ENCODE measurements at regions not wholly inside any gene's neighbourhood (a gene's known extent, or its start where the extent isn't known, plus 50 kb on each side); places are given as distances from the start of the nearest gene placed in this dataset.

GRCh38 chr3:28863186-28863585 is 417.7 kb upstream of the RBMS3 start:
- Histone ChIP-seq H3K27ac (ENCODE audit: low read depth in 1 of 3, low read length in 2 of 3) (no peak overlapping the region), H3K27me3 (ENCODE audit: control insufficient read depth in 3 of 3, insufficient read depth in 3 of 3, low read length in 3 of 3) (no peaks in the 10 kb centered on the region), H3K9me3 (ENCODE audit: control insufficient read depth in 2 of 2, insufficient read depth in 1 of 2, low read depth in 1 of 2, low read length in 1 of 2) (peaks cover 0 to 1% of the 10 kb centered on the region in 2 donors), H3K36me3 (ENCODE audit: control insufficient read depth in 3 of 3, insufficient read depth in 2 of 3, low read depth in 1 of 3, low read length in 3 of 3) (no peaks in the 10 kb centered on the region), H3K4me3 (ENCODE audit: low read depth in 1 of 3, low read length in 3 of 3) (no peak overlapping the region), H3K4me1 (ENCODE audit: control insufficient read depth in 3 of 3, insufficient read depth in 2 of 3, low read depth in 1 of 3, low read length in 2 of 3) (no peaks in the 10 kb centered on the region)
- DNase-seq: no peak
- WGBS, 3 donors: 89 to 96% (median 96%) methylated on average over 7 of the region's 7 CpGs
- no peak for FAIRE-seq

- DNase-seq (no peak), FAIRE-seq (no peak)
- Histone ChIP-seq H3K9me3 (ENCODE audit: control insufficient read depth in 2 of 2, insufficient read depth in 1 of 2, low read depth in 1 of 2, low read length in 1 of 2) (peaks cover 0 to 1% of the 10 kb centered on the region in 2 donors), H3K4me3 (ENCODE audit: low read depth in 1 of 3, low read length in 3 of 3) (no peak overlapping the region), H3K4me1 (ENCODE audit: control insufficient read depth in 3 of 3, insufficient read depth in 2 of 3, low read depth in 1 of 3, low read length in 2 of 3) (no peaks in the 10 kb centered on the region), H3K27me3 (ENCODE audit: control insufficient read depth in 3 of 3, insufficient read depth in 3 of 3, low read length in 3 of 3) (no peaks in the 10 kb centered on the region), H3K27ac (ENCODE audit: low read depth in 1 of 3, low read length in 2 of 3) (no peak overlapping the region), H3K36me3 (ENCODE audit: control insufficient read depth in 3 of 3, insufficient read depth in 2 of 3, low read depth in 1 of 3, low read length in 3 of 3) (no peaks in the 10 kb centered on the region)
- WGBS, 3 donors: 23 to 38% (median 32%) methylated on average over 2 of the region's 2 CpGs
These were observed 413.0 kb upstream of the RBMS3 start for GRCh38 chr3:28867836-28868235.

- WGBS, 3 donors: 5 to 62% (median 21%) methylated on average over 2 of the region's 2 CpGs
- no peak for FAIRE-seq
- H3K4me3 ChIP-seq (ENCODE audit: low read depth in 1 of 3, low read length in 3 of 3): no peak overlapping the region
- H3K27me3 ChIP-seq (ENCODE audit: control insufficient read depth in 3 of 3, insufficient read depth in 3 of 3, low read length in 3 of 3): no peaks in the 10 kb centered on the region
- peaks cover 0 to 1% of the 10 kb centered on the region in 2 donors for H3K9me3 ChIP-seq (ENCODE audit: control insufficient read depth in 2 of 2, insufficient read depth in 1 of 2, low read depth in 1 of 2, low read length in 1 of 2)
- H3K4me1 ChIP-seq (ENCODE audit: control insufficient read depth in 3 of 3, insufficient read depth in 2 of 3, low read depth in 1 of 3, low read length in 2 of 3): no peaks in the 10 kb centered on the region
- no peak for DNase-seq
- H3K27ac ChIP-seq (ENCODE audit: low read depth in 1 of 3, low read length in 2 of 3): no peak overlapping the region
- H3K36me3 ChIP-seq (ENCODE audit: control insufficient read depth in 3 of 3, insufficient read depth in 2 of 3, low read depth in 1 of 3, low read length in 3 of 3): no peaks in the 10 kb centered on the region
These were observed 412.0 kb upstream of the RBMS3 start for GRCh38 chr3:28868897-28869296.

GRCh38 chr3:28877912-28878311 is 403.0 kb upstream of the RBMS3 start:
- no peaks in the 10 kb centered on the region for H3K4me1 ChIP-seq (ENCODE audit: control insufficient read depth in 3 of 3, insufficient read depth in 2 of 3, low read depth in 1 of 3, low read length in 2 of 3)
- FAIRE-seq (no peak), DNase-seq (no peak)
- H3K9me3 ChIP-seq (ENCODE audit: control insufficient read depth in 2 of 2, insufficient read depth in 1 of 2, low read depth in 1 of 2, low read length in 1 of 2): peaks cover 0 to 7% of the 10 kb centered on the region in 2 donors
- no peak overlapping the region for H3K4me3 ChIP-seq (ENCODE audit: low read depth in 1 of 3, low read length in 3 of 3)
- 63 to 81% (median 68%) methylated on average over 1 of the region's 1 CpG for WGBS, 3 donors
- H3K27me3 ChIP-seq (ENCODE audit: control insufficient read depth in 3 of 3, insufficient read depth in 3 of 3, low read length in 3 of 3): peaks cover 0 to 3% (median 0%) of the 10 kb centered on the region in 3 donors
- no peaks in the 10 kb centered on the region for H3K36me3 ChIP-seq (ENCODE audit: control insufficient read depth in 3 of 3, insufficient read depth in 2 of 3, low read depth in 1 of 3, low read length in 3 of 3)
- no peak overlapping the region for H3K27ac ChIP-seq (ENCODE audit: low read depth in 1 of 3, low read length in 2 of 3)

- H3K36me3 ChIP-seq (ENCODE audit: control insufficient read depth in 3 of 3, insufficient read depth in 2 of 3, low read depth in 1 of 3, low read length in 3 of 3): no peaks in the 10 kb centered on the region
- no peaks in the 10 kb centered on the region for H3K9me3 ChIP-seq (ENCODE audit: control insufficient read depth in 2 of 2, insufficient read depth in 1 of 2, low read depth in 1 of 2, low read length in 1 of 2)
- 39 to 45% (median 41%) methylated on average over 1 of the region's 1 CpG for WGBS, 3 donors
- no peaks in the 10 kb centered on the region for H3K27me3 ChIP-seq (ENCODE audit: control insufficient read depth in 3 of 3, insufficient read depth in 3 of 3, low read length in 3 of 3)
- no peak overlapping the region for H3K4me3 ChIP-seq (ENCODE audit: low read depth in 1 of 3, low read length in 3 of 3)
- DNase-seq: no peak
- FAIRE-seq: no peak
- H3K27ac ChIP-seq (ENCODE audit: low read depth in 1 of 3, low read length in 2 of 3): no peak overlapping the region
- H3K4me1 ChIP-seq (ENCODE audit: control insufficient read depth in 3 of 3, insufficient read depth in 2 of 3, low read depth in 1 of 3, low read length in 2 of 3): no peaks in the 10 kb centered on the region
These were observed 390.5 kb upstream of the RBMS3 start for GRCh38 chr3:28890373-28890772.

- DNase-seq (no peak), FAIRE-seq (no peak)
- Histone ChIP-seq H3K4me1 (ENCODE audit: control insufficient read depth in 3 of 3, insufficient read depth in 2 of 3, low read depth in 1 of 3, low read length in 2 of 3) (no peaks in the 10 kb centered on the region), H3K4me3 (ENCODE audit: low read depth in 1 of 3, low read length in 3 of 3) (no peak overlapping the region), H3K9me3 (ENCODE audit: control insufficient read depth in 2 of 2, insufficient read depth in 1 of 2, low read depth in 1 of 2, low read length in 1 of 2) (no peaks in the 10 kb centered on the region), H3K36me3 (ENCODE audit: control insufficient read depth in 3 of 3, insufficient read depth in 2 of 3, low read depth in 1 of 3, low read length in 3 of 3) (no peaks in the 10 kb centered on the region), H3K27ac (ENCODE audit: low read depth in 1 of 3, low read length in 2 of 3) (no peak overlapping the region), H3K27me3 (ENCODE audit: control insufficient read depth in 3 of 3, insufficient read depth in 3 of 3, low read length in 3 of 3) (no peaks in the 10 kb centered on the region)
- 77 to 83% (median 78%) methylated on average over 4 of the region's 4 CpGs for WGBS, 3 donors
These were observed 389.4 kb upstream of the RBMS3 start for GRCh38 chr3:28891485-28891884.

GRCh38 chr3:28900301-28900700 is 380.6 kb upstream of the RBMS3 start:
- no peak for DNase-seq
- Histone ChIP-seq H3K36me3 (ENCODE audit: control insufficient read depth in 3 of 3, insufficient read depth in 2 of 3, low read depth in 1 of 3, low read length in 3 of 3) (no peaks in the 10 kb centered on the region), H3K4me3 (ENCODE audit: low read depth in 1 of 3, low read length in 3 of 3) (no peak overlapping the region), H3K9me3 (ENCODE audit: control insufficient read depth in 2 of 2, insufficient read depth in 1 of 2, low read depth in 1 of 2, low read length in 1 of 2) (peaks cover 0 to 6% of the 10 kb centered on the region in 2 donors), H3K4me1 (ENCODE audit: control insufficient read depth in 3 of 3, insufficient read depth in 2 of 3, low read depth in 1 of 3, low read length in 2 of 3) (no peaks in the 10 kb centered on the region), H3K27me3 (ENCODE audit: control insufficient read depth in 3 of 3, insufficient read depth in 3 of 3, low read length in 3 of 3) (no peaks in the 10 kb centered on the region), H3K27ac (ENCODE audit: low read depth in 1 of 3, low read length in 2 of 3) (no peak overlapping the region)
- 6 to 39% (median 8%) methylated on average over 1 of the region's 1 CpG for WGBS, 3 donors
- no peak for FAIRE-seq

- FAIRE-seq (no peak), DNase-seq (no peak)
- Histone ChIP-seq H3K4me3 (ENCODE audit: low read depth in 1 of 3, low read length in 3 of 3) (no peak overlapping the region), H3K36me3 (ENCODE audit: control insufficient read depth in 3 of 3, insufficient read depth in 2 of 3, low read depth in 1 of 3, low read length in 3 of 3) (no peaks in the 10 kb centered on the region), H3K4me1 (ENCODE audit: control insufficient read depth in 3 of 3, insufficient read depth in 2 of 3, low read depth in 1 of 3, low read length in 2 of 3) (no peaks in the 10 kb centered on the region), H3K27me3 (ENCODE audit: control insufficient read depth in 3 of 3, insufficient read depth in 3 of 3, low read length in 3 of 3) (no peaks in the 10 kb centered on the region), H3K27ac (ENCODE audit: low read depth in 1 of 3, low read length in 2 of 3) (no peak overlapping the region), H3K9me3 (ENCODE audit: control insufficient read depth in 2 of 2, insufficient read depth in 1 of 2, low read depth in 1 of 2, low read length in 1 of 2) (peaks cover 0 to 6% of the 10 kb centered on the region in 2 donors)
These were observed 379.9 kb upstream of the RBMS3 start for GRCh38 chr3:28901018-28901417.

GRCh38 chr3:28903171-28903601 is 377.7 kb upstream of the RBMS3 start:
- H3K4me1 ChIP-seq (ENCODE audit: control insufficient read depth in 3 of 3, insufficient read depth in 2 of 3, low read depth in 1 of 3, low read length in 2 of 3): no peaks in the 10 kb centered on the region
- no peaks in the 10 kb centered on the region for H3K36me3 ChIP-seq (ENCODE audit: control insufficient read depth in 3 of 3, insufficient read depth in 2 of 3, low read depth in 1 of 3, low read length in 3 of 3)
- no peak overlapping the region for H3K4me3 ChIP-seq (ENCODE audit: low read depth in 1 of 3, low read length in 3 of 3)
- no peak for FAIRE-seq
- no peaks in the 10 kb centered on the region for H3K27me3 ChIP-seq (ENCODE audit: control insufficient read depth in 3 of 3, insufficient read depth in 3 of 3, low read length in 3 of 3)
- peaks cover 0 to 6% of the 10 kb centered on the region in 2 donors for H3K9me3 ChIP-seq (ENCODE audit: control insufficient read depth in 2 of 2, insufficient read depth in 1 of 2, low read depth in 1 of 2, low read length in 1 of 2)
- no peak for DNase-seq
- whole genome bisulfite sequencing, 3 donors: 96 to 97% (median 96%) methylated on average over 30 of the region's 30 CpGs
- H3K27ac ChIP-seq (ENCODE audit: low read depth in 1 of 3, low read length in 2 of 3): no peak overlapping the region

Measured in small intestine (tissue), 7 donors.